GM23338 (cell line): ENCODE measurements at regions not wholly inside any gene's neighbourhood (a gene's known extent, or its start where the extent isn't known, plus 50 kb on each side); places are given as distances from the start of the nearest gene placed in this dataset.

Experiments
- ATAC-seq: fragments of 200-7000 bp; cut with Tn5 transposase; 3 replicates; pipeline ENCODE4 v1.9.1; 2020
- DNase-seq: peaks from one replicate; pipeline ENCODE4 v3.0.0-alpha.2; 2015; ENCODE audit warnings: low spot score
- H2AFZ ChIP-seq: fragments of 200-600 bp; sonication (generic); 2 replicates; pipeline ENCODE4 v1.8.0; 2016; ENCODE audit warnings: antibody characterized with exemption, mild to moderate bottlenecking, moderate library complexity
- H3F3A ChIP-seq: fragments of 200-600 bp; sonication (generic); replicated peaks from 2 replicates; pipeline ENCODE4 v1.8.0; 2017; ENCODE audit warnings: antibody characterized with exemption, mixed run types, low read depth
- H3K27ac ChIP-seq: fragments of 200-600 bp; sonication (generic); 2 replicates; pipeline ENCODE4 v1.6.1; 2016; ENCODE audit warnings: low read depth
- H3K27me3 ChIP-seq: fragments of 200-600 bp; sonication (generic); 2 replicates; pipeline ENCODE4 v1.8.0; 2016; ENCODE audit warnings: mild to moderate bottlenecking, mixed run types, moderate library complexity; ENCODE audit not compliant: insufficient read depth
- H3K36me3 ChIP-seq: fragments of 200-600 bp; sonication (generic); 2 replicates; pipeline ENCODE4 v1.8.0; 2016; ENCODE audit warnings: mild to moderate bottlenecking; ENCODE audit not compliant: insufficient read depth
- H3K4me1 ChIP-seq: fragments of 200-600 bp; sonication (generic); 2 replicates; pipeline ENCODE4 v1.8.0; 2016; ENCODE audit warnings: mild to moderate bottlenecking, moderate library complexity; ENCODE audit not compliant: insufficient read depth
- H3K4me2 ChIP-seq: fragments of 200-600 bp; sonication (generic); 2 replicates; pipeline ENCODE4 v1.7.1; 2017; ENCODE audit warnings: mixed run types
- H3K4me3 ChIP-seq: fragments of 200-600 bp; sonication (generic); 2 replicates; pipeline ENCODE4 v1.6.1; 2016; ENCODE audit warnings: mixed run types
- H3K79me2 ChIP-seq: fragments of 200-600 bp; sonication (generic); replicated peaks from 2 replicates; pipeline ENCODE4 v1.8.0; 2017; ENCODE audit warnings: mild to moderate bottlenecking; ENCODE audit not compliant: insufficient read depth
- H3K9me2 ChIP-seq: fragments of 200-600 bp; sonication (generic); 2 replicates; pipeline ENCODE4 v1.8.0; 2017; ENCODE audit not compliant: insufficient read depth
- H4K20me1 ChIP-seq: fragments of 200-600 bp; sonication (generic); replicated peaks from 2 replicates; pipeline ENCODE4 v1.8.0; 2017; ENCODE audit warnings: mild to moderate bottlenecking; ENCODE audit not compliant: insufficient read depth
- H3K27ac Mint-ChIP-seq: 2 replicates; pipeline ENCODE4 v1.8.0; 2020; ENCODE audit warnings: inconsistent platforms, mild to moderate bottlenecking, moderate library complexity, mixed read lengths
- H3K27me3 Mint-ChIP-seq: 3 replicates; pipeline ENCODE4 v1.8.0; 2022; ENCODE audit warnings: low read depth, mild to moderate bottlenecking, moderate library complexity, mixed read lengths, inconsistent platforms; ENCODE audit not compliant: insufficient read depth, poor library complexity
- H3K36me3 Mint-ChIP-seq: 3 replicates; pipeline ENCODE4 v1.8.0; 2021; ENCODE audit warnings: low read depth, mild to moderate bottlenecking, inconsistent platforms, moderate library complexity, mixed read lengths
- H3K4me1 Mint-ChIP-seq: 3 replicates; pipeline ENCODE4 v1.8.0; 2020; ENCODE audit warnings: mild to moderate bottlenecking, inconsistent platforms, mixed read lengths
- H3K4me3 Mint-ChIP-seq: 3 replicates; pipeline ENCODE4 v1.8.0; 2021; ENCODE audit warnings: moderate library complexity, mild to moderate bottlenecking, inconsistent platforms, mixed read lengths
- H3K9me3 Mint-ChIP-seq: 3 replicates; pipeline ENCODE4 v1.8.0; 2020; ENCODE audit warnings: moderate library complexity, mild to moderate bottlenecking, inconsistent platforms, mixed read lengths
- JUNB ChIP-seq: IDR thresholded peaks from one replicate; pipeline ENCODE4 v1.6.1; 2016; ENCODE audit warnings: antibody characterized with exemption; ENCODE audit not compliant: unreplicated experiment
- POLR2AphosphoS5 ChIP-seq: IDR thresholded peaks from 2 replicates; pipeline ENCODE4 v1.6.1; 2016; ENCODE audit warnings: antibody characterized with exemption, low read depth
- STAT1 ChIP-seq: IDR thresholded peaks from one replicate; pipeline ENCODE4 v1.6.1; 2016; ENCODE audit warnings: antibody characterized with exemption; ENCODE audit not compliant: unreplicated experiment
- ZNF114 ChIP-seq: fragments of 250-450 bp; sonication (Bioruptor Pico); IDR thresholded peaks from 2 replicates; pipeline ENCODE4 v1.5.0; 2020; ENCODE audit warnings: mild to moderate bottlenecking, moderate library complexity
- TF ChIP-seq, protein P1 (sequence below), 2 experiments: fragments of 200-600 bp in 1 of 2; sonication (generic) in 1 of 2; conservative IDR thresholded peaks; 2 replicates each; pipeline versions ENCODE4 v1.5.1 to v1.6.1; 2016 to 2017; ENCODE audit warnings: antibody characterized with exemption in 2 of 2, low read depth in 2 of 2, mild to moderate bottlenecking in 2 of 2, moderate library complexity in 1 of 2
- TF ChIP-seq, protein P2 (sequence below): IDR thresholded peaks from one replicate; pipeline ENCODE4 v1.6.1; 2018; ENCODE audit warnings: antibody characterized with exemption; ENCODE audit not compliant: unreplicated experiment
- TF ChIP-seq, protein P3 (sequence below): fragments of 250-450 bp; sonication (Bioruptor Pico); IDR thresholded peaks from 2 replicates; pipeline ENCODE4 v1.5.0; 2020; ENCODE audit warnings: mild to moderate bottlenecking, moderate library complexity
- TF ChIP-seq, protein P4 (sequence below): IDR thresholded peaks from 2 replicates; pipeline ENCODE4 v1.6.1; 2016; ENCODE audit warnings: antibody characterized with exemption

DNA sequence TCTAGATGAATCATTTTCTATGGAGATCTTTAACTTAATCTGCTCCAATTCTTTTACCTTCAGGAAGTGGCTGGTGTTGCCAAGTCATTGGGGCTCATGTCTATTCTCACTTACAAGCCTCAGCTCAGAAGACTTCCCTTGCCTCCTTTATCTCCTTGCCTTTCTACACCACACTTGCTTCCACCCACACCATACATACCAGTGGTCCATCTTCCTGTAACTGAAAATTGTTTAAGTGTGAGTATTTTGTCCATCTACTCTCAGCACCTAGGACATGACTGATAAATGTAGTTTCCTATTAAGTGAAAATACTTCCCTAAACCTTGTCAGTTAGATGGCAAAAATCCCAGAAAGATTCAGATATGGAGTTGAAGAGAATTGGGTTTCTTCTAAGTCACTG lies 199.7 kb upstream of the CPNE8 start:
- Histone ChIP-seq H3K4me3 (no peak overlapping the region), H3K79me2 (no peaks in the 10 kb centered on the region), H2AFZ (no peak overlapping the region), H3K4me2 (no peak overlapping the region), H3K4me1 (peaks cover 6% of the 10 kb centered on the region; the same call in 1 of the 2 replicates), H3K9me2 (no peaks in the 10 kb centered on the region), H3K27me3 (no peaks in the 10 kb centered on the region), H4K20me1 (no peaks in the 10 kb centered on the region), H3K36me3 (no peaks in the 10 kb centered on the region), H3F3A (no peaks in the 10 kb centered on the region), H3K27ac (no peak overlapping the region)
- Mint-ChIP-seq H3K4me1 (peaks cover 17% of the 10 kb centered on the region), H3K27me3 (peaks cover 2% of the 10 kb centered on the region), H3K4me3 (no peak overlapping the region), H3K9me3 (no peaks in the 10 kb centered on the region), H3K27ac (no peak overlapping the region), H3K36me3 (no peaks in the 10 kb centered on the region)
- DNase-seq (no peak), ATAC-seq (no peak)
- TF ChIP-seq, protein P1, sequence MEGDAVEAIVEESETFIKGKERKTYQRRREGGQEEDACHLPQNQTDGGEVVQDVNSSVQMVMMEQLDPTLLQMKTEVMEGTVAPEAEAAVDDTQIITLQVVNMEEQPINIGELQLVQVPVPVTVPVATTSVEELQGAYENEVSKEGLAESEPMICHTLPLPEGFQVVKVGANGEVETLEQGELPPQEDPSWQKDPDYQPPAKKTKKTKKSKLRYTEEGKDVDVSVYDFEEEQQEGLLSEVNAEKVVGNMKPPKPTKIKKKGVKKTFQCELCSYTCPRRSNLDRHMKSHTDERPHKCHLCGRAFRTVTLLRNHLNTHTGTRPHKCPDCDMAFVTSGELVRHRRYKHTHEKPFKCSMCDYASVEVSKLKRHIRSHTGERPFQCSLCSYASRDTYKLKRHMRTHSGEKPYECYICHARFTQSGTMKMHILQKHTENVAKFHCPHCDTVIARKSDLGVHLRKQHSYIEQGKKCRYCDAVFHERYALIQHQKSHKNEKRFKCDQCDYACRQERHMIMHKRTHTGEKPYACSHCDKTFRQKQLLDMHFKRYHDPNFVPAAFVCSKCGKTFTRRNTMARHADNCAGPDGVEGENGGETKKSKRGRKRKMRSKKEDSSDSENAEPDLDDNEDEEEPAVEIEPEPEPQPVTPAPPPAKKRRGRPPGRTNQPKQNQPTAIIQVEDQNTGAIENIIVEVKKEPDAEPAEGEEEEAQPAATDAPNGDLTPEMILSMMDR (conservative IDR thresholded peaks at IDR 0.05; ENCODE audit: low read depth in 2 of 2), result no peak
- no peak for TF ChIP-seq JUNB
- no peak for TF ChIP-seq POLR2AphosphoS5
- TF ChIP-seq, protein P2, sequence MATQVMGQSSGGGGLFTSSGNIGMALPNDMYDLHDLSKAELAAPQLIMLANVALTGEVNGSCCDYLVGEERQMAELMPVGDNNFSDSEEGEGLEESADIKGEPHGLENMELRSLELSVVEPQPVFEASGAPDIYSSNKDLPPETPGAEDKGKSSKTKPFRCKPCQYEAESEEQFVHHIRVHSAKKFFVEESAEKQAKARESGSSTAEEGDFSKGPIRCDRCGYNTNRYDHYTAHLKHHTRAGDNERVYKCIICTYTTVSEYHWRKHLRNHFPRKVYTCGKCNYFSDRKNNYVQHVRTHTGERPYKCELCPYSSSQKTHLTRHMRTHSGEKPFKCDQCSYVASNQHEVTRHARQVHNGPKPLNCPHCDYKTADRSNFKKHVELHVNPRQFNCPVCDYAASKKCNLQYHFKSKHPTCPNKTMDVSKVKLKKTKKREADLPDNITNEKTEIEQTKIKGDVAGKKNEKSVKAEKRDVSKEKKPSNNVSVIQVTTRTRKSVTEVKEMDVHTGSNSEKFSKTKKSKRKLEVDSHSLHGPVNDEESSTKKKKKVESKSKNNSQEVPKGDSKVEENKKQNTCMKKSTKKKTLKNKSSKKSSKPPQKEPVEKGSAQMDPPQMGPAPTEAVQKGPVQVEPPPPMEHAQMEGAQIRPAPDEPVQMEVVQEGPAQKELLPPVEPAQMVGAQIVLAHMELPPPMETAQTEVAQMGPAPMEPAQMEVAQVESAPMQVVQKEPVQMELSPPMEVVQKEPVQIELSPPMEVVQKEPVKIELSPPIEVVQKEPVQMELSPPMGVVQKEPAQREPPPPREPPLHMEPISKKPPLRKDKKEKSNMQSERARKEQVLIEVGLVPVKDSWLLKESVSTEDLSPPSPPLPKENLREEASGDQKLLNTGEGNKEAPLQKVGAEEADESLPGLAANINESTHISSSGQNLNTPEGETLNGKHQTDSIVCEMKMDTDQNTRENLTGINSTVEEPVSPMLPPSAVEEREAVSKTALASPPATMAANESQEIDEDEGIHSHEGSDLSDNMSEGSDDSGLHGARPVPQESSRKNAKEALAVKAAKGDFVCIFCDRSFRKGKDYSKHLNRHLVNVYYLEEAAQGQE, result no peak
- TF ChIP-seq, protein P3, sequence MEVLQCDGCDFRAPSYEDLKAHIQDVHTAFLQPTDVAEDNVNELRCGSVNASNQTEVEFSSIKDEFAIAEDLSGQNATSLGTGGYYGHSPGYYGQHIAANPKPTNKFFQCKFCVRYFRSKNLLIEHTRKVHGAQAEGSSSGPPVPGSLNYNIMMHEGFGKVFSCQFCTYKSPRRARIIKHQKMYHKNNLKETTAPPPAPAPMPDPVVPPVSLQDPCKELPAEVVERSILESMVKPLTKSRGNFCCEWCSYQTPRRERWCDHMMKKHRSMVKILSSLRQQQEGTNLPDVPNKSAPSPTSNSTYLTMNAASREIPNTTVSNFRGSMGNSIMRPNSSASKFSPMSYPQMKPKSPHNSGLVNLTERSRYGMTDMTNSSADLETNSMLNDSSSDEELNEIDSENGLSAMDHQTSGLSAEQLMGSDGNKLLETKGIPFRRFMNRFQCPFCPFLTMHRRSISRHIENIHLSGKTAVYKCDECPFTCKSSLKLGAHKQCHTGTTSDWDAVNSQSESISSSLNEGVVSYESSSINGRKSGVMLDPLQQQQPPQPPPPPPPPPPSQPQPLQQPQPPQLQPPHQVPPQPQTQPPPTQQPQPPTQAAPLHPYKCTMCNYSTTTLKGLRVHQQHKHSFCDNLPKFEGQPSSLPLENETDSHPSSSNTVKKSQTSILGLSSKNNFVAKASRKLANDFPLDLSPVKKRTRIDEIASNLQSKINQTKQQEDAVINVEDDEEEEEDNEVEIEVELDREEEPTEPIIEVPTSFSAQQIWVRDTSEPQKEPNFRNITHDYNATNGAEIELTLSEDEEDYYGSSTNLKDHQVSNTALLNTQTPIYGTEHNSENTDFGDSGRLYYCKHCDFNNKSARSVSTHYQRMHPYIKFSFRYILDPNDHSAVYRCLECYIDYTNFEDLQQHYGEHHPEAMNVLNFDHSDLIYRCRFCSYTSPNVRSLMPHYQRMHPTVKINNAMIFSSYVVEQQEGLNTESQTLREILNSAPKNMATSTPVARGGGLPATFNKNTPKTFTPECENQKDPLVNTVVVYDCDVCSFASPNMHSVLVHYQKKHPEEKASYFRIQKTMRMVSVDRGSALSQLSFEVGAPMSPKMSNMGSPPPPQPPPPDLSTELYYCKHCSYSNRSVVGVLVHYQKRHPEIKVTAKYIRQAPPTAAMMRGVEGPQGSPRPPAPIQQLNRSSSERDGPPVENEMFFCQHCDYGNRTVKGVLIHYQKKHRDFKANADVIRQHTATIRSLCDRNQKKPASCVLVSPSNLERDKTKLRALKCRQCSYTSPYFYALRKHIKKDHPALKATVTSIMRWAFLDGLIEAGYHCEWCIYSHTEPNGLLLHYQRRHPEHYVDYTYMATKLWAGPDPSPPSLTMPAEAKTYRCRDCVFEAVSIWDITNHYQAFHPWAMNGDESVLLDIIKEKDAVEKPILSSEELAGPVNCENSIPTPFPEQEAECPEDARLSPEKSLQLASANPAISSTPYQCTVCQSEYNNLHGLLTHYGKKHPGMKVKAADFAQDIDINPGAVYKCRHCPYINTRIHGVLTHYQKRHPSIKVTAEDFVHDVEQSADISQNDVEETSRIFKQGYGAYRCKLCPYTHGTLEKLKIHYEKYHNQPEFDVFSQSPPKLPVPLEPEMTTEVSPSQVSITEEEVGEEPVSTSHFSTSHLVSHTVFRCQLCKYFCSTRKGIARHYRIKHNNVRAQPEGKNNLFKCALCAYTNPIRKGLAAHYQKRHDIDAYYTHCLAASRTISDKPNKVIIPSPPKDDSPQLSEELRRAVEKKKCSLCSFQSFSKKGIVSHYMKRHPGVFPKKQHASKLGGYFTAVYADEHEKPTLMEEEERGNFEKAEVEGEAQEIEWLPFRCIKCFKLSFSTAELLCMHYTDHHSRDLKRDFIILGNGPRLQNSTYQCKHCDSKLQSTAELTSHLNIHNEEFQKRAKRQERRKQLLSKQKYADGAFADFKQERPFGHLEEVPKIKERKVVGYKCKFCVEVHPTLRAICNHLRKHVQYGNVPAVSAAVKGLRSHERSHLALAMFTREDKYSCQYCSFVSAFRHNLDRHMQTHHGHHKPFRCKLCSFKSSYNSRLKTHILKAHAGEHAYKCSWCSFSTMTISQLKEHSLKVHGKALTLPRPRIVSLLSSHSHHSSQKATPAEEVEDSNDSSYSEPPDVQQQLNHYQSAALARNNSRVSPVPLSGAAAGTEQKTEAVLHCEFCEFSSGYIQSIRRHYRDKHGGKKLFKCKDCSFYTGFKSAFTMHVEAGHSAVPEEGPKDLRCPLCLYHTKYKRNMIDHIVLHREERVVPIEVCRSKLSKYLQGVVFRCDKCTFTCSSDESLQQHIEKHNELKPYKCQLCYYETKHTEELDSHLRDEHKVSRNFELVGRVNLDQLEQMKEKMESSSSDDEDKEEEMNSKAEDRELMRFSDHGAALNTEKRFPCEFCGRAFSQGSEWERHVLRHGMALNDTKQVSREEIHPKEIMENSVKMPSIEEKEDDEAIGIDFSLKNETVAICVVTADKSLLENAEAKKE (CRISPR knock-in tag), result no peak
- TF ChIP-seq ZNF114 (CRISPR knock-in tag), result no peak
- TF ChIP-seq, protein P4, sequence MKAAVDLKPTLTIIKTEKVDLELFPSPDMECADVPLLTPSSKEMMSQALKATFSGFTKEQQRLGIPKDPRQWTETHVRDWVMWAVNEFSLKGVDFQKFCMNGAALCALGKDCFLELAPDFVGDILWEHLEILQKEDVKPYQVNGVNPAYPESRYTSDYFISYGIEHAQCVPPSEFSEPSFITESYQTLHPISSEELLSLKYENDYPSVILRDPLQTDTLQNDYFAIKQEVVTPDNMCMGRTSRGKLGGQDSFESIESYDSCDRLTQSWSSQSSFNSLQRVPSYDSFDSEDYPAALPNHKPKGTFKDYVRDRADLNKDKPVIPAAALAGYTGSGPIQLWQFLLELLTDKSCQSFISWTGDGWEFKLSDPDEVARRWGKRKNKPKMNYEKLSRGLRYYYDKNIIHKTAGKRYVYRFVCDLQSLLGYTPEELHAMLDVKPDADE, result no peak
- TF ChIP-seq STAT1, result no peak
